ENCODE measurements at regions not wholly inside any gene's neighbourhood (a gene's known extent, or its start where the extent isn't known, plus 50 kb on each side); places are given as distances from the start of the nearest gene placed in this dataset.

GRCh38 chr1:4447778-4448420 lies 206.5 kb upstream of the AJAP1 start:
- no peak for DNase-seq (ENCODE audit: low spot score in 2 of 2)
- FAIRE-seq, result no peak

- DNase-seq (ENCODE audit: low spot score in 2 of 2) (no peak), FAIRE-seq (no peak)
Observed at GRCh38 chr1:4449972-4450371, 204.4 kb upstream of the AJAP1 start.

DNA sequence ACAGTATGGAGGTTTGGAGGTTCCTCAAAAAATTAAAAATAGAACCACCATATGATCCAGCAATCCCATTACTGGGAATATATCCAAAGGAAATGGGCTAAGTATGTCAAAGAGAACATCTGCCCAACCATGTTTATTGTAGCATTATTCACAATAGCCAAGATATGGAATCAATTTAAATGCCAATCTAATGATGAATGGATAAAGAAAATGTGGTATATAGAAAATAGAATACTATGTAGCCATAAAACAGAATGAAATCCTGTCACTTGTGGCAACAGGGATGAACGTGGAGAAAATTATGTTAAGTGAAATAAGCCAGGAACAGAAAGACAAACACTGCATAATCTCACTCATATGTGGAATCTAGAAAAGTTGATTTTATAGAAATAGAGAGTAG lies 201.7 kb upstream of the AJAP1 start:
- DNase-seq (ENCODE audit: low spot score in 2 of 2) (no peak), FAIRE-seq (no peak)

DNA sequence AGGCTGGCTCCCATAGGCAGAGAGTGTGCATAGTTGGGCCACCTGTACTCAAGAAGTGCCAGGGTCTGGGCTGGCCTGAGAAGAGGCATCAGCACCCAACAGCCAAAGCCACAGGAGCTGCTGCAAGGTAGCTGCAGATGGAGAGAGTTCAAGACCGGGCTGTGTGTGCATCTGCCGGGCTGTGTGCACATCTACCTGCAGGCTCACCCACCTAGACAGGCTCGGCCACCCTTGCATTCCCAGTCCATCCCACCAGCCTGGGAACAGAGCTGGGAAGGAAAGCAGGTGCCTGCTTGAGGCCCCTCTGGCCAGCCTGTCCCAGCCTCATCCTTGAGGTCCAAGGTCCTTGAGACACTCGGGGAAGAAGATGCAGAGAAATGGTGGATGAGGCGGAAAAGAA lies 194.4 kb upstream of the AJAP1 start:
- FAIRE-seq (no peak), DNase-seq (ENCODE audit: low spot score in 2 of 2) (no peak)

DNA sequence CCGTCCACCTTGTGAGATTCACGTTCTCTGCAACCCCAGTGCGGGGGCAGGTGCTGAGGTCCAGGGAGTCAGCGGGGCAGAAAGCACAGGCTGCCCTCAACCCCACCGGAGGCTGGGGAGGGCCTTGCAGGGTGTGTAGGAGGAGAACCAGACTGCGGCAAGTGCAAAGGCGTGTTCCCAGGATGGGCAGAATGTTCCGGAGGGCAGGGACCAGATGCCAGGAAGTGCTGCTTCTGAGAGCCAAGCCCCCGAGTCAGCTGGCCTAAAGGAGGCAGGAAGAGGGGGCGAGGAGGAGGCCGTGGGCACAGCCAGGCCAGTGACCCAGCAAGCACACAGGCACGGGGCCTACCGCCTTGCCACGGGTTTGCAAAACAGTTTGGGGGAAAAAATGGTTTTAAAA lies 193.8 kb upstream of the AJAP1 start:
- DNase-seq (ENCODE audit: low spot score in 2 of 2) (no peak), FAIRE-seq (no peak)

DNA sequence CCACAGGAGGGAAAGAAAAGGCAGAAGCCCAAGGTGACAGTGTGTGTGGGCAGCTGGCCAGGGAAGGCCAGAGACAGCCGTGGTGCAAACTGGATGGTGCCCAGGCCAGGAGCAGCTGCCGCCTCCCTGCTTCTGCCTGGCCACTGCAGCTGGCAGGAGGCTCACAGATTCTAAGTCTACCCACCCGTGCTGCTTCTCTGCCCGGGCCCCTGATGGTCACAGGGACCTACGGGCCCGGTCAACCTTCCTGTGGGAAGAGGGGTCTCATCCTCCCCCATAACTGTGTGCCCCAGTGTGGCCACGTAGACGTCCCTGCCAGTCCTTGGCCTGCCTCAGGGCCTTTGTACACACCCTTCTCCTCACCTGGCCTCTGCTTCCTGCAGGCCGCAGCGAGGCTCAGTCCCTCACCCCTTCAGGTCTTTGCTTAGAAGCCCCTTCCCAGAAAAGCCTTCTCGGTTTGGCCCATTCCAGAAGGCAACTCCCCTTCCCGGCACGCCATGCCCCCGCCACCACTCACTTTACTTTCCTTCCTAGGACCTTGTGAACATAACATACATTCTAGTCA lies 192.6 kb upstream of the AJAP1 start:
- FAIRE-seq (no peak), DNase-seq (ENCODE audit: low spot score in 2 of 2) (no peak)

DNA sequence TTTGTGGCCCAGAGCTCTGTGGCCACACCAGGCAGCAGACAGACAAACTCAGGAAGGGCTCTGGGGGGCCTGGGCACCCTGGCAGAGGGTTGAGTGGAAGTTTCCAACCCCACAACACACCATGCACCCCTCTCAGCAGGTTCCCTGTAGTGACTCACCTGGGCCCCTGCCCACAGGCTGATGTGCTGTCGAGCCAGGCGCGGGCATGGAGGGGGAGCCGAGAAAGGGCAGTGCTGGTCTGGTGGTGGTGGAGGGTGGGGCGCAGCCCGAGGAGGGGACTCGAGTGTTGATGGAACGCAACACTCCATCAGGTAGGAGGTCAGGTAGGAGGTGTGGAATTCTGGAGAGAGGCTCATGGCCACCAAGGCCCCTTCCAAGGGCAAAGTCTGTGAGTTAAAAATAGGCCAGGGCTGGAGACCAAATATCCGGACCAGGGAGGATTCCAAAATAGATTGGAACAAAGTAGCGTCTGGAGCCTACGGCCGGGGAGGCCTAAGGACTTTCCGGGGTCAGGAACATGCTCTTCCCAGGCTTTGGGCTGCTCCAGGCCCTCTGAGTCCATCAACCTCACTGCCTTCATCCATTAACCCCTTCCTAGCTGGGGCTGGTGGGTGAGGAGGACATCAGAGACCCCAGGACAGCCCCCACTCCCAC lies 191.5 kb upstream of the AJAP1 start:
- DNase-seq (ENCODE audit: low spot score in 2 of 2) (no peak), FAIRE-seq (no peak)

- FAIRE-seq (no peak), DNase-seq (ENCODE audit: low spot score in 2 of 2) (no peak)
Observed at GRCh38 chr1:4463631-4464030, 190.8 kb upstream of the AJAP1 start.

DNA sequence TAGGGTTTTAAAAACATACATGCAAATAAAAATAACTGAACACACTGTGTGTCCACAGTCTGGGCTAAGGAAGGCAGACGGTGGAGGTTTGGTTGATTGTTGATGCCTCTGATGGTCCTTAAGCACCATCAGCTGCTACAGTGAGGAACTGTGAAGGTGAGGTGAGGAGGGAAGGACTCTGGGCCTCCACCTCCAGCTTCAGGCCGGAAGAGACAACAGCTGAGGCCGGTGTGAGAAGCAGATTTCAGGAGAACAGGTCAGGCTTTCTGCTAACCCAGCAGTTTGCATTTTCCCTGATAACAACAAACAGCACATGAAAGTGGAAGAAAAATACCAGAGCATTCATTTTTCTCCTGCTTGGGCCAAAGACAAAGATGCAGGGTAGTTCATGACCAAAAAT lies 189.9 kb upstream of the AJAP1 start:
- no peak for FAIRE-seq

DNA sequence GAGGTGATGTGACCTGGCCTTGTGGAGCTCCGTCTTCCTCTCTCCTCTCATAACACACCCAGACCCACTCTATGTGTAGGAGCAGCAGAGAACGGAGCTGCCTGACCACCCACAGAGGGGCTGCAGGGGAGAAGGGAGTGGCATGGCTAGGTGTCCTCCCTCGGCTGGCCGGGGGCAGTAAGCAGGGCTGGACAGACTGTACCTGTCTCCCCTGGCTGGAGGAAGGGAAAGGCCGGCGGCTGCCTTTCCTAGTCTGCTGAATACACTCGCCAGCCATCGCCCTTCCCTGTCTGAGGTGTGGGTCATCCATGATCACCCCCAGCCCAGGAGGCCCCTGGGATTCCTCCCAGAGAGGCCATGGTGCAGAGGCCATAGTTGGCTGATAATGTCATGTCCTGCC lies 187.2 kb upstream of the AJAP1 start:
- FAIRE-seq (no peak), DNase-seq (ENCODE audit: low spot score in 2 of 2) (no peak)

More for the DNA sequence above, 189.9 kb upstream of the AJAP1 start:
- DNase-seq (ENCODE audit: low spot score in 2 of 2), result no peak

- no peak for DNase-seq (ENCODE audit: low spot score in 2 of 2)
- FAIRE-seq, result no peak
Observed at GRCh38 chr1:4468386-4468785, 186.0 kb upstream of the AJAP1 start.

GRCh38 chr1:4468804-4469514 lies 185.4 kb upstream of the AJAP1 start:
- DNase-seq (ENCODE audit: low spot score in 2 of 2), result no peak
- FAIRE-seq, result no peak

DNA sequence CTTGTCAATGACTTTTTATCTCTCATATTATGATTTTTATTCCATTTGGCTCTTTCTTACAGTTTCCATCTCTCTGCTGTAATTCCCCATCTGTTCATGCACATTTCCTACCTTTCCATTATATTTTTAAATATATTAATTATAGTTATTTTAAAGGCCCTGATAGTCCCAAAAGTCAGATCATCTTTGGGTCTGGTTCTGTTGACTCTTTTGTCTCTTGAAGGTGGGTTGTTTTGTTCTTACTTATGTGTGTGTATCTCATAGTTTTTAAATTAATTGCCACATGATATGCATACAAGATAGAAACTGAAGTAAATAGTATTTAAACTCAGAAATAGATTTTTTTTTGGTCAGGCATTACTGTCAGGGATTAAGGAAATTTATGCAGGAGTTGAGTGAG lies 178.0 kb upstream of the AJAP1 start:
- FAIRE-seq (no peak), DNase-seq (ENCODE audit: low spot score in 2 of 2) (no peak)

DNA sequence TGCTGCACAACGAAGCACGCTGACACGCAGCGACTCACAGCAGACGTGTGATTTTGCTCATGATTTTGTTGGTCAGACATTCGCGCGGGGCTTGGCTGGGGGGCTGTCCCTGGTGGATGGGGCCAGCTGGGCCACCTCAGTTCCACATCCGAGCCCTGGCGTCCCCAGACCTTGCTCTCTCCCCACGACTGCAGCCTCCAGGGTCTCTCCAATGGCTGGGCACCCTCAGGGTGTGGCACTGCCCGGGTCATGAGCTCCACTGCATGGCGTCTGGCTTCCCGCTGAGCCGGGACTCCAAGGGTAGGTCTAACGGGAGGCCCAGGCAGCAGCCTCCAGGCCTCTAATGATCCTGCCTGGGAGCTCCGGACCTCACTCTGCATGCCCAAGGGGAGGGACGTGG lies 173.0 kb upstream of the AJAP1 start:
- no peak for DNase-seq (ENCODE audit: low spot score in 2 of 2)
- no peak for FAIRE-seq

- no peak for DNase-seq (ENCODE audit: low spot score in 2 of 2)
- FAIRE-seq, result no peak
Observed at GRCh38 chr1:4482526-4482925, 171.9 kb upstream of the AJAP1 start.

DNA sequence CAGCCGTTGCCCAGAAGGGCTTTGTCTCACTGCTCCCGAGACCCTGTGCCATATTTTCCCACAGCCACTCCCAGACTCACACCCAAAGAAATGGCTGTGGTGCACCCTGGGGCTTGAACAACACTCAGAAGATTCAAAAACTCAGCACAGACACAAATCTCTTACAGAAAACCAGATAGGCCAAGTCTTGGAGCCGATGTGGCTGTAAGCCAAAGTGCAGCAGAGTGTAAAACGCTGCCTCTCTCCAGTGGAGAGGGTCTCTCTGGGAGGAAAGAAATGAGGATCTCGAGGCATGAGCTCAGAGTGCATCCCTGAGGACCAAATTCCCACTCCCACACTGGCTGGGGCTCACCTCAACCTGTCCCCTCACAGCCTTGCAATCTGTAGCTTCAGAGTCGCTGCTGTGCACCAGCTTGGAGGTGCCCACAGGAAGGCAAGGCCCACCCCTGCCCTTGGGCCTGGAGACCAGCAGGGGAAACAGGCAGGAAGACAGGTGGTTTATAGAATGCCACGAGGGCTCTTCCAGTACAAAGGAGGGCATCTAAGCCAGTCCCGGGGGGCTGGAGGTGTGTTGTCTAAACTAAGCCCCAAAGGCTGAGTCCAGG lies 171.3 kb upstream of the AJAP1 start:
- DNase-seq (ENCODE audit: low spot score in 2 of 2), result no peak
- no peak for FAIRE-seq

DNA sequence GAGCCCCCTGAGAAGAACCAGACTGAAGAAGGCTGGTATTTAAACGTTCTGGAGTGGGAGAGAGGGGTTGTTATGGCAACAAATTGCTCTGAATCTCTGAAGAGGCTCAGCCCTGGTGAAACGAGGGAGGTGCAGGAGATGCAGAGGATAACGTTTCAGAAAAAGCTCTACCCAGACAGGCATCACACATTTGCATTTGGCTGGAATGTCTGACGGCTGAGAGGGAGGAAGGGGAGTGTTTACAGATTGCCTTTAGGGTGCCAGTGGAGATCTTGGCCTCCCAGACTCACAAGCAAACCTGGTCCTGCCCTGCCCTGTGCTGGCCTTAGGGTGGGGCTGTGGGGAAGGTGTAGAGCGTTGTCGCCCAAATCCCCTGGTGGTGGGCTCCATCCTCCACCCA lies 169.0 kb upstream of the AJAP1 start:
- FAIRE-seq (no peak), DNase-seq (ENCODE audit: low spot score in 2 of 2) (peak in 1 of 2 donors; percentile 37)

- DNase-seq (ENCODE audit: low spot score in 2 of 2) (no peak), FAIRE-seq (no peak)
Observed at GRCh38 chr1:4485878-4486277, 168.5 kb upstream of the AJAP1 start.

DNA sequence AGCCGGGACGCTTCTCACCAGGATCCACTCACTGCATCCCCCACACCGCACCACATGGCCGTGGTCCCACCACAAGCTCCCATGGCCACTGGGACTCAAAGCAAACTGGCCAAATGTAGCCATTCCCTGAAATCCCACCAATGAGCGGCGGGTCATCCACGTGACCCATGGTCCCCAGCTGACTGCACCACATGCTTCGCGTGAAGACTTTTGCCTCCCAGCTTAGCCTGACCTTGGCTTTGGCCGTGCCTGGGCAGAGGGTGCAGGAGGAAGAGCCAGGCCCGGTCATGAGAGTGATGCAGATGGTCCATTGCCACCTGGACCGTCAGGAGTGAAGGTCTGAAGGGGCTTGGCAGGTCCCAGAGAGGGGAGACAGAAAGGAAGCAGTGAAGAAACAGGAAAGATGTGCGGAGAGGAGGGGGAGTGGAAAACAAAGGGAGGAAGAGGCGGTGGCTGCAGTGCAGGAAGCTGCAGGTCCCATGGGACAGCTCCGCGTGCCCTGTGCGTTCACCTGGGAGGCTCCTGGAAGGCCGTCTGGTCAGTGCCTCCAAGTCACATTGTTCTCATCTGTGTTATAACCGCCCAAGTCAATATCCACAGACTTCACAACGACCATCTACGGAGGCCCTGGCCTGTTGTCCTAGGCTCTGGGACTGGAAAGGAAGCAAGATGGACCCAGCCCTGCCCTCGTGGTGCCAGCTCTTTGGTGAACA lies 167.8 kb upstream of the AJAP1 start:
- FAIRE-seq (no peak), DNase-seq (ENCODE audit: low spot score in 2 of 2) (no peak)

DNA sequence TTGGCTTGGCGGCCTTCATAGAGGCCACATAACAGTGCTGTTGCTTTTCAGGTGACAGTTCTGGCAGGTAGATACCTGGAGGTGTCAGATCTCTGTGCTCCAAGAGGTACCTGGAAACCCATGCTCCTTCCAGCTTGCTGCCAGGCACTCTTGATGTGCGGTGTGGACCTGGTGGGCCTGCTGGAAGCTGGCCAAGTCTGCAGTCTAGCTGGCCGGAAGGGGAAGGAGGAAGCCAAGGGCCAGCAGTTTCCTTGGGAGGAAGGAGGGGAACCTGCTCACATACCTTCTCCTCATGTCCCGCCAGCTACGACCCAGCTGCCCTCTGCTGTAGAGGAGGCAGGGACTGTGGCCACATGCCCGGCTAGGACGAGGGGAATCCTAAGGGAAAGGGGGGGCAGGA lies 166.4 kb upstream of the AJAP1 start:
- FAIRE-seq (no peak), DNase-seq (ENCODE audit: low spot score in 2 of 2) (no peak)

DNA sequence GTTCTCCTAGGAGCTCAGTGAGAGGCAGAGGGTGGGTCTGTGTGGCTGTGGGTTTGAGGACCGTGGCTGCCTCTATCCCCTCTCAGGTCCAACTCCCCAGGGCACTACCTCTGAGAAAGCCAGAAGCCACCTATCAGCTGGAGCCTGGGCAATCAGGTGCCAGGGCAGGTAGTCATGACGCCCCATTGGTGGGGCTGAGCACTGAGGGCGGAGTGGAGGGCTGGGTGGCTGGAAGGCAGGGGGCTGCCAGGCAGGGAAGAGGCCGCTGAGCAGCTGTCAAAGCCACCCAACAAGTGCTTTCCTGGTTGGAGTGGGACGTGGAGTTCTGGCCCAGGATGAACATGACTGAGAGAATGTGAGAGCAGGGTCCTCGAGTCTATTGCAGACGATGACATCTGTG lies 164.9 kb upstream of the AJAP1 start:
- no peak for FAIRE-seq

More for the DNA sequence above, 164.9 kb upstream of the AJAP1 start:
- DNase-seq (ENCODE audit: low spot score in 2 of 2), result no peak
